NB4 (cell line): ENCODE measurements at regions not wholly inside any gene's neighbourhood (a gene's known extent, or its start where the extent isn't known, plus 50 kb on each side); places are given as distances from the start of the nearest gene placed in this dataset.
"Not testable (repeated sequence)": the region's sequence is repeated elsewhere in the genome, so short reads cannot be mapped to it uniquely, and the experiment has no call there.

ENCODE experiments used
- CTCF ChIP-seq: IDR thresholded peaks from one replicate; pipeline ENCODE4 v1.5.1; 2012; ENCODE audit warnings: low read depth, low read length
- MAX ChIP-seq: IDR thresholded peaks from 2 replicates; pipeline ENCODE4 v1.6.1; 2011; ENCODE audit warnings: low read depth, low read length
- MYC ChIP-seq: IDR thresholded peaks from 2 replicates; pipeline ENCODE4 v1.6.1; 2011; ENCODE audit warnings: low read depth, low read length
- POLR2A ChIP-seq: IDR thresholded peaks from 2 replicates; pipeline ENCODE4 v1.6.1; 2011; ENCODE audit warnings: mild to moderate bottlenecking; ENCODE audit not compliant: insufficient read length; ENCODE audit errors: extremely low read depth

DNA sequence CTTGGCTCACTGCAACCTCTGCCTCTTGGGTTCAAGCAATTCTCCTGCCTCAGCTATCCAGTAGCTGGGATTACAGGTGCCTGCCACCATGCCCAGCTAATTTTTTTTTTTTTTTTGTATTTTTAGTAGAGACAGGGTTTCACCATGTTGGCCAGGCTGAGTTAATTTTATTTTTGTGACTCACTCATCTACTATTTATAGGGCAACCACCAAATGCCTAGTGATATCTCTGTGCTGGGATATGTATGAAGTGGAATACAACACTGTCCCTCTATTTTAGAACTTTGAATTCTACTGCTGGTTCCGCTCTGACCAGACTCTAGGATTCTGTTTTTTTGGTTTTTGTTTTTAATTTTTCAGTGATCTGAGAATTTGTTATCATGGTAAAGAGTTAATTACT lies 188.6 kb upstream of the CDH11 start:
- not testable (repeated sequence) for TF ChIP-seq CTCF, POLR2A, MAX, MYC
